ENCODE measurements at regions not wholly inside any gene's neighbourhood (a gene's known extent, or its start where the extent isn't known, plus 50 kb on each side); places are given as distances from the start of the nearest gene placed in this dataset.

DNA sequence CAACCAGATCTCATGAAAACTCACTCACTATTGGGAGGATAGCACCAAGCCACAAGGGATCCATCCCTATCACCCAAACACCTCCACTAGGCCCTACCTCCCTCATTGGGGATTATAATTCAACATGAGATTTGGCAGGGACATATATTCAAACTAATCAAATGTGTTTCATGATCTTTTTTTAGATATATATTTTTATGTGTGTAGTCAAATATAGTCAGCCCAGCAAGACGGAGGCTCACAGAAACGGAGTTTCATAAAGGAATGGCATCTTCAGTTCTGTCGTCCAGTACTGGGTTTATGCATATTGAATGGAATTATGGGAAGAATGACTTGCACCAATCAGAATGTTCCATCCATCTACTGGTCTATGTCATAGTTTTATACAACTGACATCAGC lies 343.3 kb upstream of the KAZN start:
- no peaks in the 10 kb centered on the region for H3K27me3 ChIP-seq
- H3K4me3 ChIP-seq: no peak overlapping the region
- no peak for DNase-seq
- 75% methylated on average over 3 of the region's 3 CpGs for WGBS, 2 donors (ENCODE audit: low coverage in 1 of 2)
- no peak for TF ChIP-seq CTCF (IDR thresholded peaks at IDR 0.05)
- no peak for TF ChIP-seq EP300 (IDR thresholded peaks at IDR 0.05; ENCODE audit: low read depth)
- TF ChIP-seq POLR2A (IDR thresholded peaks at IDR 0.05): no peak
- TF ChIP-seq POLR2AphosphoS5 (IDR thresholded peaks at IDR 0.05): no peak
- H3K9me3 ChIP-seq: no peaks in the 10 kb centered on the region
- in situ Hi-C loops (cut with MboI; ENCODE audit: low pct_ligation_motif_present in 1 of 4, low pct_unique_long_range_greater_than_20kb in 1 of 4, low sequenced_read_pairs in 3 of 4): no loop called here
- H3K4me1 ChIP-seq: peaks cover 0 to 4% (median 0%) of the 10 kb centered on the region in 4 donors
- intact Hi-C loops (cut with DNase I; ENCODE audit: low total_unique reads): no loop called here
- peak overlapping the region in 3 of 4 donors; percentile 4 to 35 (median 6) for H3K27ac ChIP-seq
- no peaks in the 10 kb centered on the region for H3K36me3 ChIP-seq

- 68 to 75% methylated on average over 2 of the region's 2 CpGs for WGBS, 2 donors (ENCODE audit: low coverage in 1 of 2)
- intact Hi-C loops (cut with DNase I; ENCODE audit: low total_unique reads): no loop called here
- H3K27ac ChIP-seq: peak overlapping the region; percentile 3 to 35 (median 18)
Observed at GRCh38 chr1:14255711-14256110, 342.8 kb upstream of the KAZN start.

DNA sequence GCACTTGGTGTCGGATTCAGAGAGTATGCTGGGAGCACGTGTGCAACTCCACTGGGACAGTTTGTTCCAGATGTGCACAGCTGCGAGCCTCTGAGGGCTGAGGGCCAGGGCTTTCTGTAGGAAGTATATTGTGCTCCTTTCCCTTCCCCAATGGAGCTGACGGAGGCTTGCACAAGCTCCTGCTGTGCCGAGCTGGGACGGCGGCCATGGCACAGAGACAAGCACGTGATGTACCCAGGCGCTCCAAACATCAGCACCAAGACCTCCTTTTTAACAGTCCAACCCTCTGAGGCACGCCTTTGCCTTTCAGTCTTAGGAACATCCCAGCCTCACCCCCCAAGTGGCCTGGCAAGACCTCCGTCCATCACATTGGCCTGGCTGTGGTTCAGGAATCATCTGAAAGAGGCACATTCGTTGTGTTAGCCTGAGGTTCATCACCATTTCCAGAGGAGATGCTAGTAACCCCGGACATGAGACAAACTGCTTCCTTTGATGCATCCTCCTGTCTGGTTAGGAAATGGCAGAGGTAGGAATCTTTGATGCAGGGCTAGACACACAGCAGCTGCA lies 339.2 kb upstream of the KAZN start:
- peak; percentile 72 for DNase-seq
- 78% methylated on average over 13 of the region's 13 CpGs; no CpG with 5 or more reads in 1 of the 2 donors for WGBS, 2 donors (ENCODE audit: low coverage in 1 of 2)
- intact Hi-C loops (cut with DNase I; ENCODE audit: low total_unique reads) (no loop called here), in situ Hi-C loops (cut with MboI; ENCODE audit: low pct_ligation_motif_present in 1 of 4, low pct_unique_long_range_greater_than_20kb in 1 of 4, low sequenced_read_pairs in 3 of 4) (no loop called here)
- H3K27me3 ChIP-seq: no peaks in the 10 kb centered on the region
- H3K4me3 ChIP-seq: no peak overlapping the region
- no peaks in the 10 kb centered on the region for H3K36me3 ChIP-seq
- TF ChIP-seq POLR2AphosphoS5 (IDR thresholded peaks at IDR 0.05) (peak; percentile 54 to 76 (median 57)), POLR2A (IDR thresholded peaks at IDR 0.05) (no peak)
- H3K27ac ChIP-seq: peak overlapping the region; percentile 32 to 62 (median 39)
- H3K4me1 ChIP-seq: peaks cover 0 to 4% (median 0%) of the 10 kb centered on the region in 4 donors
- H3K9me3 ChIP-seq: no peaks in the 10 kb centered on the region

More at GRCh38 chr1:14255711-14256110, 342.8 kb upstream of the KAZN start:
- Histone ChIP-seq H3K27me3 (no peaks in the 10 kb centered on the region), H3K4me3 (no peak overlapping the region), H3K9me3 (no peaks in the 10 kb centered on the region), H3K4me1 (peaks cover 0 to 4% (median 0%) of the 10 kb centered on the region in 4 donors), H3K36me3 (no peaks in the 10 kb centered on the region)
- DNase-seq: no peak
- TF ChIP-seq POLR2AphosphoS5 (IDR thresholded peaks at IDR 0.05) (no peak), EP300 (IDR thresholded peaks at IDR 0.05; ENCODE audit: low read depth) (no peak), POLR2A (IDR thresholded peaks at IDR 0.05) (no peak), CTCF (IDR thresholded peaks at IDR 0.05) (no peak)
- in situ Hi-C loops (cut with MboI; ENCODE audit: low pct_ligation_motif_present in 1 of 4, low pct_unique_long_range_greater_than_20kb in 1 of 4, low sequenced_read_pairs in 3 of 4): no loop called here

- in situ Hi-C loops (cut with MboI; ENCODE audit: low pct_ligation_motif_present in 1 of 4, low pct_unique_long_range_greater_than_20kb in 1 of 4, low sequenced_read_pairs in 3 of 4) (no loop called here), intact Hi-C loops (cut with DNase I; ENCODE audit: low total_unique reads) (no loop called here)
- H3K4me1 ChIP-seq: peaks cover 0 to 4% (median 0%) of the 10 kb centered on the region in 4 donors
- H3K4me3 ChIP-seq: no peak overlapping the region
- TF ChIP-seq POLR2A (IDR thresholded peaks at IDR 0.05): no peak
- TF ChIP-seq EP300 (IDR thresholded peaks at IDR 0.05; ENCODE audit: low read depth): no peak
- no peak for TF ChIP-seq CTCF (IDR thresholded peaks at IDR 0.05)
- no peak for TF ChIP-seq POLR2AphosphoS5 (IDR thresholded peaks at IDR 0.05)
- H3K36me3 ChIP-seq: no peaks in the 10 kb centered on the region
- H3K9me3 ChIP-seq: no peaks in the 10 kb centered on the region
- H3K27ac ChIP-seq: peak overlapping the region; percentile 31 to 62 (median 36)
- no peaks in the 10 kb centered on the region for H3K27me3 ChIP-seq
- DNase-seq: no peak
- whole genome bisulfite sequencing, 2 donors (ENCODE audit: low coverage in 1 of 2): 93% methylated on average over 8 of the region's 8 CpGs; no CpG with 5 or more reads in 1 of the 2 donors
Observed at GRCh38 chr1:14260480-14260879, 338.0 kb upstream of the KAZN start.

DNA sequence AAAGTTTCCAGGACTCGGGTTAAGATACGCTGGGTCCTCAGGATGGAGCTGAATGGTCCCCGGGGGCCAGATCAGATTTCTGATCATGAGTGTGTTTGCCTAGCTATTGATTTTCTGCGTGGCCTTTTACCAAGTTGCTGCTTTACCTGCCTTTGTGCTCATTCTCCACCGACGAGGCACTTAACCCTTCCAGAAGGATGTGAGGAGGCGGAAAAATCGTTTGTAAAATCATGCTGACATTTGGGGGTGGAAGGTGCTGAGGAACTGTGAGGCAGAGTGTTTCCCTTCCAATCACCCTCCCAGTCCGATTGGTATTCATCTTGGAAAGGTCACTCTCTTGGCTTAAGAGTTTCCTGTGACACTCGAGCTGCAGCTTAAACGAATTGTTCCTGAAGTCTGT lies 337.1 kb upstream of the KAZN start:
- in situ Hi-C loops (cut with MboI; ENCODE audit: low pct_ligation_motif_present in 1 of 4, low pct_unique_long_range_greater_than_20kb in 1 of 4, low sequenced_read_pairs in 3 of 4) (no loop called here), intact Hi-C loops (cut with DNase I; ENCODE audit: low total_unique reads) (no loop called here)
- no peaks in the 10 kb centered on the region for H3K9me3 ChIP-seq
- WGBS, 2 donors (ENCODE audit: low coverage in 1 of 2): 78 to 79% methylated on average over 10 to 11 of the region's 11 CpGs
- TF ChIP-seq POLR2A (IDR thresholded peaks at IDR 0.05) (no peak), EP300 (IDR thresholded peaks at IDR 0.05; ENCODE audit: low read depth) (no peak), CTCF (IDR thresholded peaks at IDR 0.05) (no peak), POLR2AphosphoS5 (IDR thresholded peaks at IDR 0.05) (no peak)
- H3K27ac ChIP-seq: no peak overlapping the region
- H3K4me1 ChIP-seq: peaks cover 0 to 4% (median 0%) of the 10 kb centered on the region in 4 donors
- no peak for DNase-seq
- H3K36me3 ChIP-seq: no peaks in the 10 kb centered on the region
- H3K4me3 ChIP-seq: no peak overlapping the region
- H3K27me3 ChIP-seq: no peaks in the 10 kb centered on the region
